Epithelial cell of proximal tubule (primary cell): ENCODE measurements at regions not wholly inside any gene's neighbourhood (a gene's known extent, or its start where the extent isn't known, plus 50 kb on each side); places are given as distances from the start of the nearest gene placed in this dataset.

Experiments used
- DNase-seq: peaks from one replicate; pipeline ENCODE4 v3.0.0-alpha.2; 2011; ENCODE audit warnings: low read depth
- H3K4me3 ChIP-seq: 2 replicates; pipeline ENCODE4 v1.5.1; 2011; ENCODE audit warnings: low read depth, mild to moderate bottlenecking, low read length
- CTCF ChIP-seq: conservative IDR thresholded peaks from 2 replicates; pipeline ENCODE4 v1.5.1; 2012; ENCODE audit warnings: low read depth, mild to moderate bottlenecking, low read length

- no peak for DNase-seq
- no peak for TF ChIP-seq CTCF
- H3K4me3 ChIP-seq, result no peak overlapping the region
Observed at GRCh38 chr5:26569929-26570258, 468.5 kb downstream of the CDH9 start.

DNA sequence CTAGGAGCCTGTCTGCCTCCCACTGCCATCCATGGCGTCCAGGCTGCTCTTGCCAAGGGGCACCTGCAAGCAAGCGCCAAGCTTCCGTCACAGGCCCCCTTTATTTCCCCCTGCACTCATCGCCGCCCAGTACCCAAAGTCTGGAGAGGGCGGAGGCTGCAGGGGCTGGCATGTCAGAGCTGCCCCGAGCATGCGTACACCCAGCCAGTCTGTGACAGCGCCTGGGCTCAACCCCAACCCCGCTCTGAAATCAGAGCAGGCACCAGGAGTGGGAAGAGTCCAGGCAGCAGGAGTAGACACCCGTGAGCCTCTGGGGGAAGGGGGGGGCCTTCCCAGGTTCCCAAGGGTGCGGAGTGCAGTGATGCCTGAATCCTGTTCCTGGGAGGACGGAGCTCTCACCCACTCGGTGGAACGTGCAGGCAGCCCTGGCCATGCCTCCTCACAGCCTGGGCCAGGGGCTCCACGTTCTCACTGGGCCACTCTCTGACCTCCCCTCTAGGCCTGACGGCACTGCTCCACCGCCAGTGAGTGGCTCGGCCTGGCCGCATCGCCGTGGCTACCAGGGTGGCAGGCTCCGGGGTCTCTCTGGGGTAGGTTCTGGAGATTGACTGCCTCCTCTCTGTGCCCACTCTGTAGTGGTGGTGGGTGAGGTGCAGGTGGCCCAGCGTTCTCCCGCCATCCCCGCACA lies 469.0 kb downstream of the CDH9 start:
- no peak overlapping the region for H3K4me3 ChIP-seq
- TF ChIP-seq CTCF, result no peak
- no peak for DNase-seq

DNA sequence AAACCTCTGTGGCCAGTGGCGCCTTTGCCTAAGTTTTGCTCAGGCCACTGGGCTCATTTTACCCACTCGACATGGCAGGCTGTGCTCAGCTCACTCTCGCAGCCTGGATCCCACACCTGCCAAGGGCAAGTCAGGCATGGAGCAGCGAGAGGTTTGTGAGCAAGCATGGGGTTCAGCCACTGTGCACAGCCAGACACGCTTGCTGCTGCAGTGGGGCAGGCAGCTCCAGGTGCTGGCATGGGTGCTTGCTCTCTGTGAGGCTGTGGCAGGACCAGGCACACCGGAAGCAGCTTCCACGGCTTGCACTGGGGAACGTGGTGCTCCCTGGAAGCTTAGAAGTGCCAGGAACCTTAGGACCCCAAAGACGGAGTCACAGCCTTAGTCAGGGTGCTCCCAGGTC lies 470.1 kb downstream of the CDH9 start:
- no peak for TF ChIP-seq CTCF
- DNase-seq, result no peak
- no peak overlapping the region for H3K4me3 ChIP-seq

DNA sequence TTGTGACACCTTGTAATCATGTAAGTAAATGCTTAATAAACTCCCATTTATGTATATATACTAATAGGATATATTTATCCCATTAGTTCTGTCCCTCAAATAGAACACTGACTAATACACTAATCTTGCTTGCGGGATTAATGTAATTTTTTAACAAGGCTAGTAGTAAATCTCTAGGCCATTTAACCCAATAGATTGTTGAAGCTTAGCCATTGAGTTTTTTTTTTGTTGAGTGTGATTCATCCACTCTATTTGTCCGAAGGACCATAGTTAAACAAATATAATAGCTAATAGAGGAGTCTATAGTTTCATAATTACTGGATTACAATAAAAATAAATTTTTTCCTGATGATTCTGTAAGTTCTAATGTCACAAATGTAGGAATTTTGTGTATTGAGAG lies 474.4 kb downstream of the CDH9 start:
- no peak for DNase-seq
- no peak for TF ChIP-seq CTCF
- no peak overlapping the region for H3K4me3 ChIP-seq

DNA sequence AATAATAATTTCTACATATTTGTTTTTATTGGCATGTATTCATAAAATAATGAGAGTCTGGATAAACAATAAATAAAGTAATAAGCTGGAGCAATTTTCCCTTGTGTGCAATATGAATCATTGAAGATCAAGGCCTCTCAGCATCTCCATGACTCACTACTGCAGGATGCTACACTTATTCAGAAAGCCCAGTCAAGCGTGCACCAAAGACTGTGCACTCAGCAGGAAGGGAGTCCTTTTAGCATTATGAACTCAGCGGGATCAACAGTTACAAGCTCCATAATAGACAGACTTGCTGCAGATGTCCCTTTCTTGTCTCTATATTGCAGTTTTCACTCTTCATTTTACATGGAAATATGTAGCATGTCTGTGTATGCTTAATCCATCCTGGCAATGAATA lies 485.3 kb downstream of the CDH9 start:
- no peak overlapping the region for H3K4me3 ChIP-seq
- TF ChIP-seq CTCF, result no peak
- peak; percentile 29 for DNase-seq

DNA sequence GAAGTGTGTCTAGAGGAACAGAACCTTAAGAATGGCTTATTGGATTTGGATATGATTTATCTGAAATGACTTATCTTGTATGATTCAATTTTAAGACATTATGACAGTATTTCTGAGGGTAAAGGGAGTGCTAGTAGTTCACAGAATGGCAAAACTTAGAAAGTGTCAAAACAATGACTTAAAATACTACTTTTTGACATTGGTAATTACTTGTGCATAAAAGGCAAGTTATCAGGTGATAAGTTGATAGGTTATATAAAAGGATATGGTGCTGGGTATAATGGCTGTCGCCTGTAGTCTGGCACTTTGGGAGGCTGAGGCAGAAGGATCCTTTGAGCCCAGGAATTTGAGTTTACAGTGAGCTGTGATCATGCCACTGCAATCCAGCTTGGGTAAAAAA lies 494.4 kb downstream of the CDH9 start:
- no peak overlapping the region for H3K4me3 ChIP-seq
- DNase-seq, result no peak
- TF ChIP-seq CTCF, result no peak

GRCh38 chr5:26538226-26538625 lies 500.2 kb downstream of the CDH9 start:
- DNase-seq, result no peak
- H3K4me3 ChIP-seq, result no peak overlapping the region
- TF ChIP-seq CTCF, result no peak
